Cardiac septum (tissue), 1 donor: ENCODE measurements at regions not wholly inside any gene's neighbourhood (a gene's known extent, or its start where the extent isn't known, plus 50 kb on each side); places are given as distances from the start of the nearest gene placed in this dataset.
"Not testable (repeated sequence)": the region's sequence is repeated elsewhere in the genome, so short reads cannot be mapped to it uniquely, and the experiment has no call there.

Experiments
- DNase-seq: peaks from one replicate; pipeline ENCODE4 v3.0.0-alpha.2; 2020; ENCODE audit warnings: low spot score
- intact Hi-C: fragments of 100-400 bp; cut with DNase I; formaldehyde crosslinking; loops from one replicate; pipeline ENCODE4 v1.14.0; 2022
- donor health status: DM: no; HTN: no; CAD: no.

GRCh38 chr12:5254703-5255102, 177.2 kb upstream of the NTF3 start:
- no peak for DNase-seq
- intact Hi-C loops: no loop called here

GRCh38 chr12:5257763-5258495, 174.0 kb upstream of the NTF3 start:
- DNase-seq: no peak
- intact Hi-C loops: no loop called here

- no peak for DNase-seq
- intact Hi-C loops: no loop called here
Observed at GRCh38 chr12:5258498-5258897, 173.4 kb upstream of the NTF3 start.

GRCh38 chr12:5258926-5259325, 173.0 kb upstream of the NTF3 start:
- DNase-seq: no peak
- intact Hi-C loops: no loop called here

GRCh38 chr12:5259523-5259922, 172.4 kb upstream of the NTF3 start:
- no peak for DNase-seq

GRCh38 chr12:5260086-5260485, 171.8 kb upstream of the NTF3 start:
- DNase-seq: no peak
- intact Hi-C loops: no loop called here

More at GRCh38 chr12:5259523-5259922, 172.4 kb upstream of the NTF3 start:
- intact Hi-C loops: no loop called here

GRCh38 chr12:5260591-5261086, 171.3 kb upstream of the NTF3 start:
- intact Hi-C loops: no loop called here
- DNase-seq: no peak

GRCh38 chr12:5262450-5262849, 169.5 kb upstream of the NTF3 start:
- intact Hi-C loops: no loop called here
- DNase-seq: no peak

- intact Hi-C loops: no loop called here
- no peak for DNase-seq
Observed at GRCh38 chr12:5262885-5263284, 169.0 kb upstream of the NTF3 start.

GRCh38 chr12:5264006-5264405, 167.9 kb upstream of the NTF3 start:
- intact Hi-C loops: no loop called here
- no peak for DNase-seq

GRCh38 chr12:5267603-5268423, 164.1 kb upstream of the NTF3 start:
- no peak for DNase-seq
- intact Hi-C loops: no loop called here

GRCh38 chr12:5268424-5269210, 163.3 kb upstream of the NTF3 start:
- DNase-seq: no peak
- intact Hi-C loops: no loop called here

GRCh38 chr12:5269846-5270245, 162.1 kb upstream of the NTF3 start:
- no peak for DNase-seq

GRCh38 chr12:5272018-5272785, 159.7 kb upstream of the NTF3 start:
- intact Hi-C loops: no loop called here
- DNase-seq: no peak

More at GRCh38 chr12:5269846-5270245, 162.1 kb upstream of the NTF3 start:
- intact Hi-C loops: no loop called here

GRCh38 chr12:5273709-5274108, 158.2 kb upstream of the NTF3 start:
- no peak for DNase-seq

GRCh38 chr12:5276327-5276880, 155.5 kb upstream of the NTF3 start:
- no peak for DNase-seq
- intact Hi-C loops: no loop called here

More at GRCh38 chr12:5273709-5274108, 158.2 kb upstream of the NTF3 start:
- intact Hi-C loops: no loop called here

- intact Hi-C loops: no loop called here
Observed at GRCh38 chr12:5280086-5280485, 151.8 kb upstream of the NTF3 start.

GRCh38 chr12:5290368-5290767, 141.5 kb upstream of the NTF3 start:
- intact Hi-C loops, DNase-seq: not testable (repeated sequence)

More at GRCh38 chr12:5280086-5280485, 151.8 kb upstream of the NTF3 start:
- DNase-seq: no peak

- no peak for DNase-seq
- intact Hi-C loops: no loop called here
Observed at GRCh38 chr12:5292651-5293050, 139.3 kb upstream of the NTF3 start.
